ENCODE measurements at regions not wholly inside any gene's neighbourhood (a gene's known extent, or its start where the extent isn't known, plus 50 kb on each side); places are given as distances from the start of the nearest gene placed in this dataset.

DNA sequence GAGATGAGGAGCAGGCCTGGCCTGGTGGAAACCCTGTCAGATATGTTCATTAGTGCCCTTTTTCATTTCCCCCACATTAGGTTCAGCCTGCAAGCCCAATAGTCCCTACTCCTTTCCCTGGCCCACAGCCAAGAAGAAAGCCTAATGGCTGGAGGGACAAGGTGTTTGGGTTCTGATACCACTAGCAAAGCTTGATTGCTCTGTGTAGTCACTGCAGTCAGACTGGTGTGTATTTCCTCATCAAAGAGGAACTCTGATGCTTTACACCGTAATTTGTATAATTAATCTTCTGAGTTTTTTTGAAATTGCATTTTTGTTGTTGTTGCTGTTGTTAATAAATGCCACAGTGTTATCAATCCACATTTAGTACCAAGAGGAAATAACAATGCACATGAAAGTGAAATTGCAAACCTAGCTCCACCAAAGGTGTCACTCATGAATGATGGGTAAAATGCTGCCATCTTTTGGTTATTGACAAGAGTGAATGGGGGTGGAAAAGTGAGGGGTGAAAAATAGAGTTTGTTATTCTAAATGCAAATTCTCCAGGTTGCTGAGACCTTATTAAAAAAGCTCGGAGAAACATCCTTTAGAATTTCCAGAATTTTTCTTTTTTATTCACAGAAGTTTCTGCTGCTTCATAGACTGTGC lies 320.2 kb upstream of the POU3F2 start:
- TF ChIP-seq, protein P1, sequence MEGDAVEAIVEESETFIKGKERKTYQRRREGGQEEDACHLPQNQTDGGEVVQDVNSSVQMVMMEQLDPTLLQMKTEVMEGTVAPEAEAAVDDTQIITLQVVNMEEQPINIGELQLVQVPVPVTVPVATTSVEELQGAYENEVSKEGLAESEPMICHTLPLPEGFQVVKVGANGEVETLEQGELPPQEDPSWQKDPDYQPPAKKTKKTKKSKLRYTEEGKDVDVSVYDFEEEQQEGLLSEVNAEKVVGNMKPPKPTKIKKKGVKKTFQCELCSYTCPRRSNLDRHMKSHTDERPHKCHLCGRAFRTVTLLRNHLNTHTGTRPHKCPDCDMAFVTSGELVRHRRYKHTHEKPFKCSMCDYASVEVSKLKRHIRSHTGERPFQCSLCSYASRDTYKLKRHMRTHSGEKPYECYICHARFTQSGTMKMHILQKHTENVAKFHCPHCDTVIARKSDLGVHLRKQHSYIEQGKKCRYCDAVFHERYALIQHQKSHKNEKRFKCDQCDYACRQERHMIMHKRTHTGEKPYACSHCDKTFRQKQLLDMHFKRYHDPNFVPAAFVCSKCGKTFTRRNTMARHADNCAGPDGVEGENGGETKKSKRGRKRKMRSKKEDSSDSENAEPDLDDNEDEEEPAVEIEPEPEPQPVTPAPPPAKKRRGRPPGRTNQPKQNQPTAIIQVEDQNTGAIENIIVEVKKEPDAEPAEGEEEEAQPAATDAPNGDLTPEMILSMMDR (IDR thresholded peaks at IDR 0.05): peak; percentile 37
- TF ChIP-seq EZH2 (IDR thresholded peaks at IDR 0.05): no peak

Data from neural progenitor cell (in vitro differentiated cells).